Choroid plexus epithelial cell (primary cell): ENCODE measurements at regions not wholly inside any gene's neighbourhood (a gene's known extent, or its start where the extent isn't known, plus 50 kb on each side); places are given as distances from the start of the nearest gene placed in this dataset.

ENCODE experiments used
- DNase-seq: peaks from one replicate; pipeline ENCODE4 v3.0.0-alpha.2; 2010; ENCODE audit warnings: low read depth
- H3K4me3 ChIP-seq: 2 replicates; pipeline ENCODE4 v1.5.1; 2011; ENCODE audit warnings: low read depth, mild to moderate bottlenecking, control low read depth, low read length, moderate library complexity
- CTCF ChIP-seq: conservative IDR thresholded peaks from 2 replicates; pipeline ENCODE4 v1.5.1; 2011; ENCODE audit warnings: low read depth, mild to moderate bottlenecking, control low read depth, inconsistent platforms, low read length, moderate library complexity

- no peak for TF ChIP-seq CTCF
- H3K4me3 ChIP-seq, result no peak overlapping the region
- DNase-seq, result no peak
These were observed 673.8 kb upstream of the MGAT4C start for GRCh38 chr12:86929962-86930361.

GRCh38 chr12:86917121-86917520, 660.9 kb upstream of the MGAT4C start:
- H3K4me3 ChIP-seq, result no peak overlapping the region
- TF ChIP-seq CTCF, result no peak
- DNase-seq, result no peak

GRCh38 chr12:86914721-86915120, 658.5 kb upstream of the MGAT4C start:
- peak; percentile 85 for DNase-seq
- H3K4me3 ChIP-seq, result no peak overlapping the region
- TF ChIP-seq CTCF, result peak; percentile 85

GRCh38 chr12:86911973-86912372, 655.8 kb upstream of the MGAT4C start:
- no peak for TF ChIP-seq CTCF
- DNase-seq, result no peak
- H3K4me3 ChIP-seq, result no peak overlapping the region

- H3K4me3 ChIP-seq, result no peak overlapping the region
- no peak for DNase-seq
- TF ChIP-seq CTCF, result no peak
These were observed 647.0 kb upstream of the MGAT4C start for GRCh38 chr12:86903159-86903558.

- no peak overlapping the region for H3K4me3 ChIP-seq
- no peak for DNase-seq
- no peak for TF ChIP-seq CTCF
These were observed 604.6 kb upstream of the MGAT4C start for GRCh38 chr12:86860776-86861175.

GRCh38 chr12:86852451-86852850, 596.3 kb upstream of the MGAT4C start:
- TF ChIP-seq CTCF, result no peak

More at GRCh38 chr12:86852451-86852850, 596.3 kb upstream of the MGAT4C start:
- DNase-seq, result no peak
- no peak overlapping the region for H3K4me3 ChIP-seq
